ENCODE measurements at regions not wholly inside any gene's neighbourhood (a gene's known extent, or its start where the extent isn't known, plus 50 kb on each side); places are given as distances from the start of the nearest gene placed in this dataset.

GRCh38 chr1:204752688-204753040 lies 67.1 kb upstream of the LRRN2 start:
- DNase-seq (no peak), ATAC-seq (ENCODE audit: low read depth) (no peak)
- no peak overlapping the region for H3K4ac ChIP-seq (ENCODE audit: low read depth, low read length)
- ChIA-PET POLR2A (ENCODE audit: unreplicated experiment) (no interaction called here), CTCF (no interaction called here)
- intact Hi-C loops (cut with micrococcal nuclease) (no loop called here), in situ Hi-C loops (cut with MboI; ENCODE audit: low sequenced_read_pairs) (no loop called here), dilution Hi-C loops (cut with HindIII; ENCODE audit: low sequenced_read_pairs, unreplicated experiment) (no loop called here)
- no peak overlapping the region for H3K14ac ChIP-seq (replicated peaks; ENCODE audit: low read depth, low read length)
- no peaks in the 10 kb centered on the region for H3K9me3 ChIP-seq (ENCODE audit: control insufficient read depth, insufficient read depth, low read length)
- H3K4me2 ChIP-seq (ENCODE audit: low read depth, low read length), result no peak overlapping the region
- H3K9ac ChIP-seq (ENCODE audit: low read depth, low read length), result no peak overlapping the region
- no peak overlapping the region for H2BK15ac ChIP-seq (ENCODE audit: low read depth, low read length)
- no peak overlapping the region for H2BK20ac ChIP-seq (ENCODE audit: low read depth, low read length)
- peaks cover 3% of the 10 kb centered on the region; the same call in 1 of the 2 replicates for H3K27me3 ChIP-seq (ENCODE audit: control insufficient read depth, insufficient read depth, low read length)
- H3K23ac ChIP-seq (ENCODE audit: low read depth, low read length), result no peak overlapping the region
- no peak overlapping the region for H3K4me3 ChIP-seq (ENCODE audit: insufficient read depth, low read depth, low read length)
- no peak overlapping the region for H3K27ac ChIP-seq (ENCODE audit: insufficient read depth, low read length)
- H3K56ac ChIP-seq (ENCODE audit: extremely low read depth, insufficient read depth, low read length), result no peak overlapping the region
- WGBS, 2 experiments (ENCODE audit: extremely low coverage in 2 of 2, insufficient read length in 1 of 2), result 73% methylated on average over 3 of the region's 6 CpGs; no CpG with 5 or more reads in 1 of the 2 experiments
- no peak overlapping the region for H2AK5ac ChIP-seq (ENCODE audit: low read depth, low read length)
- H2AFZ ChIP-seq (replicated peaks; ENCODE audit: low read length, poor library complexity), result no peak overlapping the region
- H3K36me3 ChIP-seq (ENCODE audit: control insufficient read depth, insufficient read depth, low read length), result no peaks in the 10 kb centered on the region
- H4K8ac ChIP-seq (ENCODE audit: low read depth in 2 of 2, low read length in 2 of 2), result no peak overlapping the region
- TF ChIP-seq MAFK (IDR thresholded peaks at IDR 0.05; ENCODE audit: low read depth, low read length) (no peak), CEBPB (IDR thresholded peaks at IDR 0.05; ENCODE audit: low read depth, low read length) (no peak), RAD21 (IDR thresholded peaks at IDR 0.05; ENCODE audit: low read length) (no peak), RCOR1 (IDR thresholded peaks at IDR 0.05; ENCODE audit: insufficient replicate concordance, low read length) (no peak), BHLHE40 (IDR thresholded peaks at IDR 0.05; ENCODE audit: low read depth, low read length) (no peak), CHD1 (IDR thresholded peaks at IDR 0.05; ENCODE audit: low read depth, low read length) (no peak), POLR2A (IDR thresholded peaks at IDR 0.05; ENCODE audit: low read depth, low read length) (no peak), USF2 (IDR thresholded peaks at IDR 0.05; ENCODE audit: low read depth, low read length) (no peak), CTCF (conservative IDR thresholded peaks at IDR 0.05; ENCODE audit: low read depth, low read length) (no peak), MXI1 (IDR thresholded peaks at IDR 0.05; ENCODE audit: borderline replicate concordance, low read depth, low read length) (no peak), MAZ (IDR thresholded peaks at IDR 0.05; ENCODE audit: borderline replicate concordance, low read depth, low read length) (no peak), SMC3 (IDR thresholded peaks at IDR 0.05; ENCODE audit: low read depth, low read length) (no peak), ELK1 (IDR thresholded peaks at IDR 0.05; ENCODE audit: borderline replicate concordance, low read depth, low read length) (no peak), FOS (IDR thresholded peaks at IDR 0.05; ENCODE audit: low read depth, low read length) (no peak), NFE2L2 (IDR thresholded peaks at IDR 0.05; ENCODE audit: low read depth, low read length) (no peak), RFX5 (IDR thresholded peaks at IDR 0.05; ENCODE audit: low read depth, low read length) (no peak)
- H3K4me1 ChIP-seq (ENCODE audit: control insufficient read depth, insufficient read depth, low read length), result no peaks in the 10 kb centered on the region
- BruUV-seq (replicated peaks), result no TSS peak
- no peak overlapping the region for H2BK120ac ChIP-seq (ENCODE audit: low read depth, low read length)
- no peak overlapping the region for H2BK5ac ChIP-seq (ENCODE audit: low read depth, low read length, poor library complexity, severe bottlenecking)
- H2AK9ac ChIP-seq (replicated peaks; ENCODE audit: low read depth, low read length, poor library complexity), result no peak overlapping the region
- H4K5ac ChIP-seq (ENCODE audit: low read depth, low read length), result no peak overlapping the region
- no peak overlapping the region for H4K91ac ChIP-seq (ENCODE audit: insufficient read depth, low read depth, low read length)
- H4K20me1 ChIP-seq (ENCODE audit: insufficient read depth, low read length), result no peaks in the 10 kb centered on the region
- no peaks in the 10 kb centered on the region for H3K9me1 ChIP-seq (ENCODE audit: insufficient read depth, low read length)
- no peaks in the 10 kb centered on the region for H3K79me1 ChIP-seq (ENCODE audit: low read depth in 1 of 2, low read length in 2 of 2)
- H3K18ac ChIP-seq (ENCODE audit: low read depth, low read length), result no peak overlapping the region

Data from IMR-90 (cell line).